ENCODE measurements at regions not wholly inside any gene's neighbourhood (a gene's known extent, or its start where the extent isn't known, plus 50 kb on each side); places are given as distances from the start of the nearest gene placed in this dataset.

- no peak for DNase-seq (ENCODE audit: extremely low read depth in 1 of 11, low read depth in 9 of 11, low spot score in 4 of 11)
Measured at GRCh38 chr18:8458546-8459215, 150.6 kb upstream of the RAB12 start.

GRCh38 chr18:8460748-8461147, 148.5 kb upstream of the RAB12 start:
- DNase-seq (ENCODE audit: extremely low read depth in 1 of 11, low read depth in 9 of 11, low spot score in 4 of 11), result no peak

- DNase-seq (ENCODE audit: extremely low read depth in 1 of 11, low read depth in 9 of 11, low spot score in 4 of 11), result no peak
Measured at GRCh38 chr18:8461544-8461943, 147.7 kb upstream of the RAB12 start.

- no peak for DNase-seq (ENCODE audit: extremely low read depth in 1 of 11, low read depth in 9 of 11, low spot score in 4 of 11)
Measured at GRCh38 chr18:8462651-8463185, 146.5 kb upstream of the RAB12 start.

GRCh38 chr18:8463791-8464190, 145.4 kb upstream of the RAB12 start:
- no peak for DNase-seq (ENCODE audit: extremely low read depth in 1 of 11, low read depth in 9 of 11, low spot score in 4 of 11)

- no peak for DNase-seq (ENCODE audit: extremely low read depth in 1 of 11, low read depth in 9 of 11, low spot score in 4 of 11)
Measured at GRCh38 chr18:8468191-8468590, 141.0 kb upstream of the RAB12 start.

GRCh38 chr18:8468921-8469335, 140.3 kb upstream of the RAB12 start:
- peak in 1 of 11 donors; percentile 17 for DNase-seq (ENCODE audit: extremely low read depth in 1 of 11, low read depth in 9 of 11, low spot score in 4 of 11)

- DNase-seq (ENCODE audit: extremely low read depth in 1 of 11, low read depth in 9 of 11, low spot score in 4 of 11), result no peak
Measured at GRCh38 chr18:8469544-8470130, 139.6 kb upstream of the RAB12 start.

- DNase-seq (ENCODE audit: extremely low read depth in 1 of 11, low read depth in 9 of 11, low spot score in 4 of 11), result no peak
Measured at GRCh38 chr18:8471372-8471771, 137.9 kb upstream of the RAB12 start.

GRCh38 chr18:8474661-8475060, 134.6 kb upstream of the RAB12 start:
- DNase-seq (ENCODE audit: extremely low read depth in 1 of 11, low read depth in 9 of 11, low spot score in 4 of 11), result no peak

GRCh38 chr18:8477615-8478014, 131.6 kb upstream of the RAB12 start:
- DNase-seq (ENCODE audit: extremely low read depth in 1 of 11, low read depth in 9 of 11, low spot score in 4 of 11), result no peak

GRCh38 chr18:8478166-8478967, 130.9 kb upstream of the RAB12 start:
- DNase-seq (ENCODE audit: extremely low read depth in 1 of 11, low read depth in 9 of 11, low spot score in 4 of 11), result peak in 2 of 11 donors; percentile 36 to 53

- no peak for DNase-seq (ENCODE audit: extremely low read depth in 1 of 11, low read depth in 9 of 11, low spot score in 4 of 11)
Measured at GRCh38 chr18:8478968-8479370, 130.3 kb upstream of the RAB12 start.

- no peak for DNase-seq (ENCODE audit: extremely low read depth in 1 of 11, low read depth in 9 of 11, low spot score in 4 of 11)
Measured at GRCh38 chr18:8479789-8480188, 129.4 kb upstream of the RAB12 start.

- DNase-seq (ENCODE audit: extremely low read depth in 1 of 11, low read depth in 9 of 11, low spot score in 4 of 11), result peak in 8 of 11 donors; percentile 36 to 54 (median 48)
Measured at GRCh38 chr18:8480506-8481328, 128.5 kb upstream of the RAB12 start.

- DNase-seq (ENCODE audit: extremely low read depth in 1 of 11, low read depth in 9 of 11, low spot score in 4 of 11), result no peak
Measured at GRCh38 chr18:8484951-8485350, 124.3 kb upstream of the RAB12 start.

- no peak for DNase-seq (ENCODE audit: extremely low read depth in 1 of 11, low read depth in 9 of 11, low spot score in 4 of 11)
Measured at GRCh38 chr18:8489761-8490160, 119.5 kb upstream of the RAB12 start.

- DNase-seq (ENCODE audit: extremely low read depth in 1 of 11, low read depth in 9 of 11, low spot score in 4 of 11), result no peak
Measured at GRCh38 chr18:8491516-8491915, 117.7 kb upstream of the RAB12 start.

- DNase-seq (ENCODE audit: extremely low read depth in 1 of 11, low read depth in 9 of 11, low spot score in 4 of 11), result no peak
Measured at GRCh38 chr18:8493141-8493540, 116.1 kb upstream of the RAB12 start.

Measured in renal cortex interstitium (tissue), 11 donors.